GM12872 (cell line): ENCODE measurements at regions not wholly inside any gene's neighbourhood (a gene's known extent, or its start where the extent isn't known, plus 50 kb on each side); places are given as distances from the start of the nearest gene placed in this dataset.

Experiments
- CTCF ChIP-seq: IDR thresholded peaks from 3 replicates; pipeline ENCODE4 v1.5.1; 2011; ENCODE audit warnings: low read depth, mild to moderate bottlenecking, low read length, moderate library complexity; ENCODE audit not compliant: insufficient read depth

DNA sequence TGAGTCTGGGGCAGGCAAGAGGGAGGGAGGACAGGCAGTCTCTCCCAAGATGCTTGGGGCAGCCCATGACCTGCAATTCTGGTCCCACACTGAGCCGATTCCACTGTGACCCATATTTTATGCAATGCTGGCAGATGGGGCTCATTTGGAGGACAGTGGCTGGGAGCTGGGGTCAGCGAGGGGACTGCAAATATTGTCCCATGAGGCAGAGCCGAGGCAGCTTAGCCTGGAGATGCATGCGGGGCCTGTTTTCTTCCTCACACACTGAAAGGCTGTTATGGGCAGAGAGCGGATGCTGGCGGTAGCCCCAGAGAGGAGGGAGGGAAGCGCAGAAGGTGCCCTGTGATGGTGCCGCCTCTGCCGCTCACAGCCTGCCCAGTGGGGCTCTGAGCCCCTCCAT, 128.5 kb upstream of the POU3F1 start:
- no peak for TF ChIP-seq CTCF

DNA sequence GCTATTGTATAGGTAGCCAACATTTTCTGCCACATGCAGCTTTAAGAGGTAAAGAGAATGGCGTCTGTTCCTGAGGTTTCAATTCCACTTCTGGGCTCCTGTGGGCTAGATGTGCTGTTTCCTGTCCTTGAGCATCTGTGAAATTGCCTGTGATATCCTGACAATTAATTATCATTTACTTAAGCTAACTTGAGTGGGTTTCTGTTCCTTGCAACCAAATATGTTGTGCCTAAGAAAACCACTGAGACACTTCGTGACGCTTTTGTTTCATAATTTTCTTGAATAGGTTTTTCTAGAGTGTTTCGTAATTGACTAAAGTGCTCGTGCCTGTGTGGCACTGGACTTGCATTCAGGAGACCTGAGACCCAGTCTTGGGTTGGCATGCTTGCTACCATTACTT, 127.3 kb upstream of the POU3F1 start:
- no peak for TF ChIP-seq CTCF

- TF ChIP-seq CTCF, result no peak
These were observed 126.7 kb upstream of the POU3F1 start for GRCh38 chr1:38173157-38173831.

DNA sequence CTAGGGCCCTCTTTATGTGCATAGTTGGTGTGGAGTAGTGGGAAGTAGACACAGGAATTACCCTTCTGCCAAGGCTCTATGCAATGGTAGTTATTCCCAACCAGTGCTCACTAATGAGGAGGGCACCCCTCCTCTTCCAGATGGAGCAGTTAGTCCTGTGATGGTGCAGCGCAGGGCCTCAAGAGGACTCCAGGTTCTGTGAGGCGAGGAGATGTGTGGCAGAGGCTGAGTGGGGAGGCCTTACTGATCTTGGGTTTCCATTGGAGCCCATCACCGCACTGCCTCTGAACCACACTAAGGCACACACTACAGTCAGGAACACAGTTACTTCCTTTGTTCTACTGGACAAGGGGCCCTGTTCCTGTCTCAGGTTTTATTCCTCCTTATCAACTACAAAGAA, 122.5 kb upstream of the POU3F1 start:
- no peak for TF ChIP-seq CTCF

DNA sequence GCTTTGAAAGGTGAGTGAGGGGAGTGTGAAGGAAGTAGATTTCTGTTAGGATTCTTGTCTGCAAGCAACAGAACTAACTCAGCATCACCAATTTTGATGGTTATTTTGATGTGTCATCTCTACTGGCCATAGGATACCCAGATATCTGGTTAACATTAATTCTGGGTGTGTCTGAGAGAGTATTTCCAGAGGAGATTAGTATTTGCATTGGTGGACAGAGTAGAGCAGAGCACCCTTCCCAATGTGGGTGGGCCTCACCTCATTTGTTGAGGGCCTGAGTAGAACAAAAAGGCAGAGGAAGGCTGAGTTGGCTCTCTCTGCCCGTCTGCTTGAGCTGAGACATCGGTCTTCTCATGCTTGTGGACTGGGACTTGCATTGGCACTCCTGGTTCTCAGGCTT, 121.8 kb upstream of the POU3F1 start:
- no peak for TF ChIP-seq CTCF

- TF ChIP-seq CTCF, result no peak
These were observed 119.9 kb upstream of the POU3F1 start for GRCh38 chr1:38166461-38166860.

- no peak for TF ChIP-seq CTCF
These were observed 107.3 kb upstream of the POU3F1 start for GRCh38 chr1:38153778-38154470.
